ENCODE measurements at regions not wholly inside any gene's neighbourhood (a gene's known extent, or its start where the extent isn't known, plus 50 kb on each side); places are given as distances from the start of the nearest gene placed in this dataset.
"Not testable (repeated sequence)": the region's sequence is repeated elsewhere in the genome, so short reads cannot be mapped to it uniquely, and the experiment has no call there.

DNA sequence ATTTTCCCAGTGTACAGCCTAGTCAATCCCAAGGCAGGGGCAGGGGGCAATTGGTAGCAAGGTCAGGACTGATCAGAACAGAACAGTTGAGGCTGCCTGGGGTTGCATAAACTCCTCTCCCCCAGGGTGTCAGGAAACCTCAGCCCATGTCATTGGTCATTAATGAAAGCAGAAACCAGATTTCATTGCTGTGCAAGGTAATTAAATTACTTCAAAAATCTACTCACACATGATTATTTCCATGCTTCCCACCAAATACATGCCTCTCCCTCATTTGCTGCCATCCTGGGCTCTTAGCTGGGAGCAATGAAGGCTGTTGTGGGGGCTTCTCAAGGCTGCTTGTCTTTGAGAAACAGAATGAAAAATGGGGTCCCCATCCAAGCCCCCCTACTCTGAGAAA is 124.2 kb downstream of the PHETA1 start:
- H3K4me3 ChIP-seq: no peak overlapping the region
- no peak for DNase-seq (ENCODE audit: low spot score in 2 of 2)

DNA sequence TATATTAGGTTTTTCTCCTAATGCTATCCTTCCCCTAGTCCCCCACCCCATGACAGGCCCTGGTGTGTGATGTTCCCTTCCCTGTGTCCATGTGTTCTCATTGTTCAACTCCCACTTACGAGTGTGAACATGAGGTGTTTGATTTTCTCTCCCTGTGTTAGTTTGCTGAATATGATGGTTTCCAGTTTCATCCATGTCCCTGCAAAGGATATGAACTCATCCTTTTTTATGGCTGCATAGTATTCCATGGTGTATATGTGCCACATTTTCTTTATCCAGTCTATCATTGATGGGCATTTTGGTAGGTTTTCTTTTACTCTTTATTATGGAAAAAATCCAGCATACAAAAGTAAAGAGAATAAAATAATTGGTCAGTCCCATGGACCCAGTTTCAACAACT is 126.1 kb downstream of the PHETA1 start:
- not testable (repeated sequence) for H3K36me3 ChIP-seq; H3K4me1 ChIP-seq; H3K9me3 ChIP-seq; DNase-seq (ENCODE audit: low spot score in 2 of 2); H3K27ac ChIP-seq; H3K4me3 ChIP-seq
- peaks cover 31% of the 10 kb centered on the region for H3K27me3 ChIP-seq
- WGBS: 67% methylated on average over 1 of the region's 1 CpG

More for the DNA sequence above, 124.2 kb downstream of the PHETA1 start:
- H3K27ac ChIP-seq: no peak overlapping the region
- no peaks in the 10 kb centered on the region for H3K4me1 ChIP-seq
- no peak for TF ChIP-seq POLR2AphosphoS5 (IDR thresholded peaks at IDR 0.05)
- TF ChIP-seq, protein P1, sequence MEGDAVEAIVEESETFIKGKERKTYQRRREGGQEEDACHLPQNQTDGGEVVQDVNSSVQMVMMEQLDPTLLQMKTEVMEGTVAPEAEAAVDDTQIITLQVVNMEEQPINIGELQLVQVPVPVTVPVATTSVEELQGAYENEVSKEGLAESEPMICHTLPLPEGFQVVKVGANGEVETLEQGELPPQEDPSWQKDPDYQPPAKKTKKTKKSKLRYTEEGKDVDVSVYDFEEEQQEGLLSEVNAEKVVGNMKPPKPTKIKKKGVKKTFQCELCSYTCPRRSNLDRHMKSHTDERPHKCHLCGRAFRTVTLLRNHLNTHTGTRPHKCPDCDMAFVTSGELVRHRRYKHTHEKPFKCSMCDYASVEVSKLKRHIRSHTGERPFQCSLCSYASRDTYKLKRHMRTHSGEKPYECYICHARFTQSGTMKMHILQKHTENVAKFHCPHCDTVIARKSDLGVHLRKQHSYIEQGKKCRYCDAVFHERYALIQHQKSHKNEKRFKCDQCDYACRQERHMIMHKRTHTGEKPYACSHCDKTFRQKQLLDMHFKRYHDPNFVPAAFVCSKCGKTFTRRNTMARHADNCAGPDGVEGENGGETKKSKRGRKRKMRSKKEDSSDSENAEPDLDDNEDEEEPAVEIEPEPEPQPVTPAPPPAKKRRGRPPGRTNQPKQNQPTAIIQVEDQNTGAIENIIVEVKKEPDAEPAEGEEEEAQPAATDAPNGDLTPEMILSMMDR (IDR thresholded peaks at IDR 0.05): no peak
- TF ChIP-seq POLR2A (IDR thresholded peaks at IDR 0.05): no peak
- no peak for TF ChIP-seq EP300 (IDR thresholded peaks at IDR 0.05)
- H3K36me3 ChIP-seq: no peaks in the 10 kb centered on the region
- no peaks in the 10 kb centered on the region for H3K9me3 ChIP-seq
- peaks cover 36% of the 10 kb centered on the region for H3K27me3 ChIP-seq

- no peaks in the 10 kb centered on the region for H3K9me3 ChIP-seq
- 49% methylated on average over 7 of the region's 7 CpGs for WGBS
- H3K36me3 ChIP-seq: no peaks in the 10 kb centered on the region
- no peaks in the 10 kb centered on the region for H3K4me1 ChIP-seq
- H3K4me3 ChIP-seq: no peak overlapping the region
- H3K27ac ChIP-seq: no peak overlapping the region
- H3K27me3 ChIP-seq: peaks cover 30% of the 10 kb centered on the region
- no peak for DNase-seq (ENCODE audit: low spot score in 2 of 2)
- TF ChIP-seq POLR2A (IDR thresholded peaks at IDR 0.05) (no peak), POLR2AphosphoS5 (IDR thresholded peaks at IDR 0.05) (no peak), EP300 (IDR thresholded peaks at IDR 0.05) (no peak)
- TF ChIP-seq, protein P1 (IDR thresholded peaks at IDR 0.05): no peak
Measured at GRCh38 chr12:111242184-111242583, 126.7 kb downstream of the PHETA1 start.

DNA sequence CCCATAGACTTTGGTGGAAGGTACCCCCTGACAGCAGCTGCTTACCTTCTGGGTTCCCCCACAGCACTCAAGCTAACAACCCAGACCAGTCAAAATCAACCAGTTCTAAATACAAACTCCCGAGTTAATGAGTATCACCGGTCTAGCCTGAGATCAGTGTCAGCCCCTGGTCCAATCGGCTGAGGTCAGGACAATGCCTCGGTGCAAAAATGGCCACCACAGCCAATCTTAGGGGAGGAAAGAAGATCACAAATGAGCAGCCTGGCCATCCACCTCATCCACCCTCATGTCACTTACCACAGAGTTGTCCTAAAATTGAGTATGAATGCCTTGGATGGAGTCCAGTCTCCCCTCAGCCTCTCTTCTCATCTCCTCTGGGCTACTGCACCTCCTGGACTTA is 128.5 kb downstream of the PHETA1 start:
- H3K9me3 ChIP-seq: no peaks in the 10 kb centered on the region
- H3K4me3 ChIP-seq: no peak overlapping the region
- WGBS: 75% methylated on average over 4 of the region's 4 CpGs
- H3K27me3 ChIP-seq: peaks cover 22% of the 10 kb centered on the region
- DNase-seq (ENCODE audit: low spot score in 2 of 2): no peak
- no peaks in the 10 kb centered on the region for H3K4me1 ChIP-seq
- H3K27ac ChIP-seq: no peak overlapping the region
- TF ChIP-seq EP300 (IDR thresholded peaks at IDR 0.05) (no peak), POLR2AphosphoS5 (IDR thresholded peaks at IDR 0.05) (no peak), POLR2A (IDR thresholded peaks at IDR 0.05) (no peak)
- TF ChIP-seq, protein P1 (IDR thresholded peaks at IDR 0.05): no peak
- no peaks in the 10 kb centered on the region for H3K36me3 ChIP-seq

GRCh38 chr12:111239235-111239634 is 129.7 kb downstream of the PHETA1 start:
- 64% methylated on average over 8 of the region's 8 CpGs for WGBS
- peaks cover 22% of the 10 kb centered on the region for H3K27me3 ChIP-seq
- no peaks in the 10 kb centered on the region for H3K9me3 ChIP-seq
- H3K36me3 ChIP-seq: no peaks in the 10 kb centered on the region
- TF ChIP-seq, protein P1 (IDR thresholded peaks at IDR 0.05): no peak
- TF ChIP-seq POLR2AphosphoS5 (IDR thresholded peaks at IDR 0.05) (no peak), POLR2A (IDR thresholded peaks at IDR 0.05) (no peak), EP300 (IDR thresholded peaks at IDR 0.05) (no peak)
- no peak overlapping the region for H3K4me3 ChIP-seq
- DNase-seq (ENCODE audit: low spot score in 2 of 2): no peak
- no peaks in the 10 kb centered on the region for H3K4me1 ChIP-seq
- no peak overlapping the region for H3K27ac ChIP-seq

GRCh38 chr12:111238075-111238734 is 130.7 kb downstream of the PHETA1 start:
- 53% methylated on average over 5 of the region's 5 CpGs for WGBS
- H3K36me3 ChIP-seq: no peaks in the 10 kb centered on the region
- peaks cover 24% of the 10 kb centered on the region for H3K27me3 ChIP-seq
- no peaks in the 10 kb centered on the region for H3K4me1 ChIP-seq
- H3K27ac ChIP-seq: no peak overlapping the region
- no peak overlapping the region for H3K4me3 ChIP-seq
- no peaks in the 10 kb centered on the region for H3K9me3 ChIP-seq
- no peak for TF ChIP-seq POLR2AphosphoS5 (IDR thresholded peaks at IDR 0.05)
- TF ChIP-seq, protein P1 (IDR thresholded peaks at IDR 0.05): no peak
- no peak for TF ChIP-seq POLR2A (IDR thresholded peaks at IDR 0.05)
- no peak for TF ChIP-seq EP300 (IDR thresholded peaks at IDR 0.05)
- no peak for DNase-seq (ENCODE audit: low spot score in 2 of 2)

GRCh38 chr12:111234491-111234890 is 134.4 kb downstream of the PHETA1 start:
- H3K27ac ChIP-seq; DNase-seq (ENCODE audit: low spot score in 2 of 2); H3K4me3 ChIP-seq; H3K9me3 ChIP-seq; H3K36me3 ChIP-seq; H3K4me1 ChIP-seq: not testable (repeated sequence)
- WGBS: 92% methylated on average over 4 of the region's 4 CpGs
- H3K27me3 ChIP-seq: peaks cover 43% of the 10 kb centered on the region
